Effector memory CD4-positive, alpha-beta T cell (primary cell): ENCODE measurements at regions not wholly inside any gene's neighbourhood (a gene's known extent, or its start where the extent isn't known, plus 50 kb on each side); places are given as distances from the start of the nearest gene placed in this dataset.
"Not testable (repeated sequence)": the region's sequence is repeated elsewhere in the genome, so short reads cannot be mapped to it uniquely, and the experiment has no call there.

Experiments used
- DNase-seq, 3 donors: peaks; one replicate each; pipeline ENCODE4 v3.0.0-alpha.2; 2020
- H3K27ac ChIP-seq: 2 replicates; pipeline ENCODE4 v1.7.0; 2013; ENCODE audit warnings: mild to moderate bottlenecking, low read length, moderate library complexity; ENCODE audit not compliant: insufficient read depth, poor library complexity, severe bottlenecking
- H3K27me3 ChIP-seq: replicated peaks from 2 replicates; pipeline ENCODE4 v1.7.0; 2013; ENCODE audit warnings: mild to moderate bottlenecking, low read length; ENCODE audit not compliant: insufficient read depth, control insufficient read depth, poor library complexity, severe bottlenecking
- H3K36me3 ChIP-seq: 2 replicates; pipeline ENCODE4 v1.7.0; 2013; ENCODE audit warnings: mild to moderate bottlenecking, low read length, moderate library complexity; ENCODE audit not compliant: control insufficient read depth, insufficient read depth
- H3K4me1 ChIP-seq: 2 replicates; pipeline ENCODE4 v1.7.0; 2013; ENCODE audit warnings: low read length, mild to moderate bottlenecking; ENCODE audit not compliant: control insufficient read depth, insufficient read depth, poor library complexity, severe bottlenecking
- H3K4me3 ChIP-seq: 2 replicates; pipeline ENCODE4 v1.7.0; 2013; ENCODE audit warnings: low read length, low read depth, mild to moderate bottlenecking; ENCODE audit not compliant: insufficient read depth, poor library complexity, severe bottlenecking
- H3K9me3 ChIP-seq: 2 replicates; pipeline ENCODE4 v1.7.0; 2013; ENCODE audit warnings: mild to moderate bottlenecking, low read length, moderate library complexity; ENCODE audit not compliant: control insufficient read depth

GRCh38 chr13:59423708-59424340 lies 739.9 kb downstream of the DIAPH3 start:
- Histone ChIP-seq H3K36me3 (no peaks in the 10 kb centered on the region), H3K4me1 (no peaks in the 10 kb centered on the region), H3K27me3 (no peaks in the 10 kb centered on the region), H3K4me3 (no peak overlapping the region), H3K9me3 (no peaks in the 10 kb centered on the region), H3K27ac (no peak overlapping the region)
- no peak for DNase-seq

- Histone ChIP-seq H3K36me3 (no peaks in the 10 kb centered on the region), H3K27me3 (no peaks in the 10 kb centered on the region), H3K4me1 (no peaks in the 10 kb centered on the region), H3K4me3 (no peak overlapping the region), H3K27ac (no peak overlapping the region), H3K9me3 (no peaks in the 10 kb centered on the region)
- no peak for DNase-seq
Measured at GRCh38 chr13:59424661-59425060, 739.1 kb downstream of the DIAPH3 start.

GRCh38 chr13:59425211-59425741 lies 738.5 kb downstream of the DIAPH3 start:
- no peak overlapping the region for H3K27ac ChIP-seq

GRCh38 chr13:59435024-59435423 lies 728.7 kb downstream of the DIAPH3 start:
- no peaks in the 10 kb centered on the region for H3K4me1 ChIP-seq
- no peaks in the 10 kb centered on the region for H3K36me3 ChIP-seq
- DNase-seq: no peak

More at GRCh38 chr13:59425211-59425741, 738.5 kb downstream of the DIAPH3 start:
- H3K9me3 ChIP-seq: no peaks in the 10 kb centered on the region
- no peaks in the 10 kb centered on the region for H3K27me3 ChIP-seq
- no peak overlapping the region for H3K4me3 ChIP-seq
- H3K36me3 ChIP-seq: no peaks in the 10 kb centered on the region
- H3K4me1 ChIP-seq: no peaks in the 10 kb centered on the region
- DNase-seq: no peak

GRCh38 chr13:59437544-59438301 lies 726.0 kb downstream of the DIAPH3 start:
- DNase-seq: no peak
- no peak overlapping the region for H3K27ac ChIP-seq
- H3K36me3 ChIP-seq: no peaks in the 10 kb centered on the region
- H3K4me1 ChIP-seq: no peaks in the 10 kb centered on the region
- H3K4me3 ChIP-seq: no peak overlapping the region
- no peaks in the 10 kb centered on the region for H3K9me3 ChIP-seq
- peaks cover 4% of the 10 kb centered on the region for H3K27me3 ChIP-seq

More at GRCh38 chr13:59435024-59435423, 728.7 kb downstream of the DIAPH3 start:
- Histone ChIP-seq H3K27ac (no peak overlapping the region), H3K27me3 (peaks cover 4% of the 10 kb centered on the region), H3K9me3 (no peaks in the 10 kb centered on the region), H3K4me3 (no peak overlapping the region)

DNA sequence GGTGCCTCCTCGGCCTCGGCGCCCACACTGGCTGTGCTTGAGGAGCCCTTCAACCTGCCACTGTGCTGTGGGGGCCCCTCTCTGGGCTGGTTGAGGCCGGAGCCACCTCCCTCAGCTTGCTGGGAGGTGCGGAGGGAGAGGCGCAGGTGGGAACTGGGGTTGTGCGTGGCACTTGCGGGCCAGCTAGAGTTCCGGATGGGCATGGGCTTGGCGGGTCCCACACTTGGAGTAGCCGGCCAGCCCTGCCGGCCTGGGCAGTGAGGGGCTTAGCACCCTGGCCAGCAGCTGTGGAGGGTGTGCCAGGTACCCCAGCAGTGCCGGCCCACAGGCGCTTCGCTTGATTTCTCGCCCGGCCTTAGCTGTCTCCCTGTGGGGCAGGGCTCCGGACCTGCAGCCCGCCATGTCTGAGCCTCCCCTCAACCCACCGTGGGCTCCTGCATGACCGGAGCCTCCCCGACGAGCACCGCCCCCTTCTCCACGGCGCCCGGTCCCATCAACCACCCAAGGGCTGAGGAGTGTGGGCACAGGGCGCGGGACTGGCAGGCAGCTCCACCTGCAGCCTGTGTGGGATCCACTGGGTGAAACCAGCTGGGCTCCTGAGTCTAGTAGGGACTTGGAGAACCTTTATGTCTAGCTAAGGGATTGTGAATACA lies 723.8 kb downstream of the DIAPH3 start:
- Histone ChIP-seq H3K27ac (no peak overlapping the region), H3K4me1 (no peaks in the 10 kb centered on the region), H3K36me3 (no peaks in the 10 kb centered on the region), H3K27me3 (peaks cover 4% of the 10 kb centered on the region), H3K9me3 (no peaks in the 10 kb centered on the region), H3K4me3 (no peak overlapping the region)
- DNase-seq: no peak

DNA sequence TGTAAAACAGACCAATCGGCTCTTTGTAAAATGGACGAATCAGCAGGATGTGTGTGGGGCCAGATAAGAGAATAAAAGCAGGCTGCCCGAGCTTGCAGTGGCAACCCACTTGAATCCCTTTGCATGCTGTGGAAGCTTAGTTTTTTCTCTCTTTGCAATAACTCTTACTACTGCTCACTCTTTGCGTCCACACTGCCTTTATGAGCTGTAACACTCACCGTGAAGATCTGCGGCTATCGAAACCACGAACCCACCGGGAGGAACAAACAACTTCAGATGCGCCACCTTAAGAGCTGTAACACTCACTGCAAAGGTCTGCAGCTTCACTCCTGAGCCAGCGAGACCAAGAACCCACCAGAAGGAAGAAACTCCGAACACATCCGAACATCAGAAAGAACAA lies 722.7 kb downstream of the DIAPH3 start:
- not testable (repeated sequence) for H3K27ac ChIP-seq, H3K36me3 ChIP-seq, DNase-seq, H3K27me3 ChIP-seq, H3K9me3 ChIP-seq, H3K4me3 ChIP-seq, H3K4me1 ChIP-seq

GRCh38 chr13:59441596-59442280 lies 722.0 kb downstream of the DIAPH3 start:
- H3K27me3 ChIP-seq: peaks cover 4% of the 10 kb centered on the region
- no peak for DNase-seq
- no peak overlapping the region for H3K4me3 ChIP-seq
- H3K36me3 ChIP-seq: no peaks in the 10 kb centered on the region
- H3K9me3 ChIP-seq: no peaks in the 10 kb centered on the region
- H3K27ac ChIP-seq: no peak overlapping the region
- H3K4me1 ChIP-seq: no peaks in the 10 kb centered on the region

GRCh38 chr13:59442461-59442860 lies 721.3 kb downstream of the DIAPH3 start:
- peaks cover 4% of the 10 kb centered on the region for H3K27me3 ChIP-seq

More at GRCh38 chr13:59442461-59442860, 721.3 kb downstream of the DIAPH3 start:
- Histone ChIP-seq H3K4me3 (no peak overlapping the region), H3K36me3 (no peaks in the 10 kb centered on the region), H3K27ac (no peak overlapping the region), H3K9me3 (no peaks in the 10 kb centered on the region), H3K4me1 (no peaks in the 10 kb centered on the region)
- no peak for DNase-seq
